KMS-11 (cell line): ENCODE measurements at regions not wholly inside any gene's neighbourhood (a gene's known extent, or its start where the extent isn't known, plus 50 kb on each side); places are given as distances from the start of the nearest gene placed in this dataset.

ENCODE experiments used
- H2AFZ ChIP-seq: fragments of 200-600 bp; sonication (generic); 2 replicates; pipeline ENCODE4 v1.6.1; 2016; ENCODE audit warnings: antibody characterized with exemption, mixed run types, low read depth
- H3K27ac ChIP-seq: fragments of 200-600 bp; sonication (generic); 2 replicates; pipeline ENCODE4 v1.6.1; 2016; ENCODE audit warnings: mild to moderate bottlenecking, mixed run types
- H3K27me3 ChIP-seq: fragments of 200-600 bp; sonication (generic); 2 replicates; pipeline ENCODE4 v1.6.1; 2017; ENCODE audit warnings: mild to moderate bottlenecking, low read depth, mixed run types, moderate library complexity; ENCODE audit not compliant: insufficient read depth
- H3K36me3 ChIP-seq: fragments of 200-600 bp; sonication (generic); 2 replicates; pipeline ENCODE4 v1.6.1; 2017; ENCODE audit warnings: mild to moderate bottlenecking, mixed run types; ENCODE audit not compliant: insufficient read depth
- H3K4me1 ChIP-seq: fragments of 200-600 bp; sonication (generic); 2 replicates; pipeline ENCODE4 v1.6.1; 2016; ENCODE audit warnings: mild to moderate bottlenecking, low read depth, mixed run types; ENCODE audit not compliant: poor library complexity, severe bottlenecking
- H3K4me2 ChIP-seq: fragments of 200-600 bp; sonication (generic); 2 replicates; pipeline ENCODE4 v1.7.0; 2016; ENCODE audit warnings: mild to moderate bottlenecking, mixed run types
- H3K4me3 ChIP-seq: fragments of 200-600 bp; sonication (generic); IDR thresholded peaks from 2 replicates; pipeline ENCODE4 v1.6.1; 2017; ENCODE audit warnings: low read depth, low read length, mixed read lengths; ENCODE audit not compliant: insufficient read depth
- H3K79me2 ChIP-seq: fragments of 200-600 bp; sonication (generic); 2 replicates; pipeline ENCODE4 v1.6.1; 2016; ENCODE audit warnings: low read depth, mixed run types; ENCODE audit not compliant: insufficient read depth
- H3K9ac ChIP-seq: fragments of 200-600 bp; sonication (generic); 2 replicates; pipeline ENCODE4 v1.6.1; 2016; ENCODE audit warnings: mild to moderate bottlenecking, mixed run types
- H4K20me1 ChIP-seq: fragments of 200-600 bp; sonication (generic); 2 replicates; pipeline ENCODE4 v1.6.1; 2016; ENCODE audit warnings: mild to moderate bottlenecking, mixed run types; ENCODE audit not compliant: insufficient read depth
- TF ChIP-seq, protein P1 (sequence below): fragments of 200-600 bp; sonication (generic); conservative IDR thresholded peaks from 2 replicates; pipeline ENCODE4 v1.6.1; 2017; ENCODE audit warnings: low read depth, mild to moderate bottlenecking, antibody characterized with exemption, low read length, moderate library complexity, mixed read lengths

DNA sequence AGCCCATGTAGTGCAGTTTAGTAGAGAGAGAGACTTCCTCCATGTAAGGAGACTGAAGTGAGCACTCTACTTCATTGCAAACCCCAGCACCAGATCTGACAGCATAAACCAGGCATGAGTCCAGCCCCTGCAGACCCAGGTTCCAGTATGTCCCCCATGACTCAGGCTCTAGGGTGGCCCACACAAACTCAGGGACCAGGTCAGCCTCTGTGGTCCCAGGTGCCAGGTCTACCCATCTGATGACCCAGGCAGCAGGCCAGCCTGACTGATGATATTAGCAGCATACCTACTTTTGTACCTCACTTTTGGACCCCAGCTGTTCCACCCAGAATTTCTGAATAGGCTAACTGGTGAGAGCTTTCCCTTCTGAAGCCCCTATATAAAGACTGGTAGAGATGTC, 647.8 kb downstream of the ANXA1 start:
- Histone ChIP-seq H3K79me2 (no peaks in the 10 kb centered on the region), H3K27me3 (no peaks in the 10 kb centered on the region), H3K4me3 (no peak overlapping the region), H3K27ac (no peak overlapping the region), H3K36me3 (no peaks in the 10 kb centered on the region), H4K20me1 (no peaks in the 10 kb centered on the region), H3K4me2 (no peak overlapping the region), H3K9ac (no peak overlapping the region), H2AFZ (no peak overlapping the region), H3K4me1 (no peaks in the 10 kb centered on the region)
- TF ChIP-seq, protein P1, sequence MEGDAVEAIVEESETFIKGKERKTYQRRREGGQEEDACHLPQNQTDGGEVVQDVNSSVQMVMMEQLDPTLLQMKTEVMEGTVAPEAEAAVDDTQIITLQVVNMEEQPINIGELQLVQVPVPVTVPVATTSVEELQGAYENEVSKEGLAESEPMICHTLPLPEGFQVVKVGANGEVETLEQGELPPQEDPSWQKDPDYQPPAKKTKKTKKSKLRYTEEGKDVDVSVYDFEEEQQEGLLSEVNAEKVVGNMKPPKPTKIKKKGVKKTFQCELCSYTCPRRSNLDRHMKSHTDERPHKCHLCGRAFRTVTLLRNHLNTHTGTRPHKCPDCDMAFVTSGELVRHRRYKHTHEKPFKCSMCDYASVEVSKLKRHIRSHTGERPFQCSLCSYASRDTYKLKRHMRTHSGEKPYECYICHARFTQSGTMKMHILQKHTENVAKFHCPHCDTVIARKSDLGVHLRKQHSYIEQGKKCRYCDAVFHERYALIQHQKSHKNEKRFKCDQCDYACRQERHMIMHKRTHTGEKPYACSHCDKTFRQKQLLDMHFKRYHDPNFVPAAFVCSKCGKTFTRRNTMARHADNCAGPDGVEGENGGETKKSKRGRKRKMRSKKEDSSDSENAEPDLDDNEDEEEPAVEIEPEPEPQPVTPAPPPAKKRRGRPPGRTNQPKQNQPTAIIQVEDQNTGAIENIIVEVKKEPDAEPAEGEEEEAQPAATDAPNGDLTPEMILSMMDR = no peak

GRCh38 chr9:73805111-73805510, 653.4 kb downstream of the ANXA1 start:
- TF ChIP-seq, protein P1 = no peak
- no peak overlapping the region for H3K4me3 ChIP-seq

DNA sequence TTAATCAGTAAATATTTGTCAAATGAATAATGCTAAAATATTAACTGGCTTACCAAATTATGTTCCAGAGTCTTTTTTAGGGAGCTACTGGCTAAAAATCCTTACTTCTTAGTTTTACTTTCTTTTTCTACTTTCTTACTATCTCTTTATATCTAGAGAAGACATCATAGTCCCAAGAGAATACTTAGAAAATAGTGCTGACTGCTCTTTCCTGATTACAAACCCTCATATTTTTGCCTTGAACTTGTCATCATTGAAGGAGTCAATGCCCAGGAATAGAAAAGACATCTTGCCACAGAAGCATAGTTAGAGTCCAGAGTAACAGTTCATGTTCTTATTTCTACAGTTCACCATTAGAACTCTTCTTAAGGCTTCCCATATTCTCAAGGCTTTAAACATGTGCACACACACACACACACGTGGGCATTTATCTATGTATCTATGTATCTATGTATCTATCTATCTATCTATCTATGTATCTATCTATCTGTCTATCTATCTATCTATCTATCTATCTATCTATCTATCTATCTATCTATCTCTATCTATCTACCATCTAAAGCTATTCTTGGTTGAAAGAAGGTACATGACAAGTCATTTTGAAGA, 654.3 kb downstream of the ANXA1 start:
- H3K4me3 ChIP-seq = no peak overlapping the region
- no peaks in the 10 kb centered on the region for H4K20me1 ChIP-seq

More at GRCh38 chr9:73805111-73805510, 653.4 kb downstream of the ANXA1 start:
- no peak overlapping the region for H3K27ac ChIP-seq
- H3K9ac ChIP-seq = no peak overlapping the region
- H3K4me2 ChIP-seq = no peak overlapping the region
- H2AFZ ChIP-seq = no peak overlapping the region
- H4K20me1 ChIP-seq = no peaks in the 10 kb centered on the region
- H3K4me1 ChIP-seq = peaks cover 20% of the 10 kb centered on the region
- H3K79me2 ChIP-seq = no peaks in the 10 kb centered on the region
- no peaks in the 10 kb centered on the region for H3K27me3 ChIP-seq
- no peaks in the 10 kb centered on the region; the same call in 1 of the 2 replicates for H3K36me3 ChIP-seq

GRCh38 chr9:73806876-73807275, 655.2 kb downstream of the ANXA1 start:
- H3K4me2 ChIP-seq = no peak overlapping the region
- H3K27ac ChIP-seq = no peak overlapping the region
- H3K4me1 ChIP-seq = peaks cover 38% of the 10 kb centered on the region
- H2AFZ ChIP-seq = no peak overlapping the region
- no peak overlapping the region for H3K4me3 ChIP-seq
- no peaks in the 10 kb centered on the region for H3K79me2 ChIP-seq
- H3K9ac ChIP-seq = no peak overlapping the region
- no peaks in the 10 kb centered on the region; the same call in 1 of the 2 replicates for H3K36me3 ChIP-seq
- no peaks in the 10 kb centered on the region for H3K27me3 ChIP-seq
- TF ChIP-seq, protein P1 = no peak
- H4K20me1 ChIP-seq = no peaks in the 10 kb centered on the region

More for the DNA sequence above, 654.3 kb downstream of the ANXA1 start:
- no peak overlapping the region for H2AFZ ChIP-seq
- no peak overlapping the region for H3K9ac ChIP-seq
- no peaks in the 10 kb centered on the region for H3K79me2 ChIP-seq
- H3K27ac ChIP-seq = no peak overlapping the region
- TF ChIP-seq, protein P1 = no peak
- no peaks in the 10 kb centered on the region; the same call in 1 of the 2 replicates for H3K36me3 ChIP-seq
- H3K4me1 ChIP-seq = peaks cover 28% of the 10 kb centered on the region
- H3K27me3 ChIP-seq = no peaks in the 10 kb centered on the region
- H3K4me2 ChIP-seq = no peak overlapping the region
